ENCODE measurements at regions not wholly inside any gene's neighbourhood (a gene's known extent, or its start where the extent isn't known, plus 50 kb on each side); places are given as distances from the start of the nearest gene placed in this dataset.

DNA sequence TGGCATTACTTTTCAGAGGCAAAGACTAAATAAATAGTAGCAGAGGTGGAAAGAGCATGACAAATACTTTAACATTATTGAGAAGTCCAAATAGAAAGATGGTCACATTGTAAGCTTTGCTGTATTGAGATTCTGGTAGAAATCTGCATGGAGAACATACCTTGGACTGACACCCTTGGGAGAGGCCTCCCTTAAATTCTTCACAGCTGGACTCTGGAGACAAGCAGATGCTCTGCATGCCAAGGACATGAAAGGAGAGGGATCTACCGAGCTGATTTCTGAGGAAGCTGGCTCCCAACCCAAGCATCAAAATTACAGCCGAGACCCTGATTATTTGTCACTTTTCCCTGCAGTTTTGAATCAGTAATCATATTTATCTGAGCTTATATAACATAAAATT lies 212.5 kb upstream of the COL8A1 start:
- Histone ChIP-seq H3K4me1 (ENCODE audit: insufficient read depth, low read length) (no peaks in the 10 kb centered on the region; the same call in 1 of the 2 replicates), H3T11ph (ENCODE audit: low read length) (no peak overlapping the region), H3K18ac (ENCODE audit: insufficient read length, low read depth, low read length) (no peak overlapping the region), H3K79me2 (ENCODE audit: insufficient read depth, low read length) (no peaks in the 10 kb centered on the region), H2AK5ac (ENCODE audit: insufficient read length, low read length) (no peak overlapping the region), H2AFZ (ENCODE audit: low read length) (no peak overlapping the region), H3K27ac (ENCODE audit: insufficient read length, low read depth, low read length) (no peak overlapping the region), H2BK15ac (ENCODE audit: low read depth, low read length) (no peak overlapping the region), H3K23ac (ENCODE audit: insufficient read length, low read depth, low read length) (no peak overlapping the region), H3K23me2 (ENCODE audit: insufficient read length, low read depth, low read length, poor library complexity, severe bottlenecking) (no peaks in the 10 kb centered on the region), H4K20me1 (ENCODE audit: control insufficient read depth, insufficient read depth, insufficient read length) (no peaks in the 10 kb centered on the region), H3K4ac (ENCODE audit: low read depth, low read length) (no peak overlapping the region), H4K8ac (replicated peaks; ENCODE audit: insufficient read length, low read depth, low read length) (no peak overlapping the region), H2BK5ac (ENCODE audit: insufficient read length, low read length) (no peak overlapping the region), H3K4me2 (ENCODE audit: insufficient read depth, insufficient read length, low read length) (no peak overlapping the region), H2BK20ac (ENCODE audit: low read depth, low read length, poor library complexity, severe bottlenecking) (no peak overlapping the region), H3K9ac (ENCODE audit: extremely low read depth, insufficient read length, low read length) (no peak overlapping the region), H4K91ac (ENCODE audit: insufficient read length, low read depth, low read length) (no peak overlapping the region), H2BK12ac (ENCODE audit: insufficient read length, low read depth, low read length) (no peak overlapping the region), H3K9me3 (ENCODE audit: control insufficient read depth, low read depth, low read length) (no peaks in the 10 kb centered on the region), H2BK120ac (ENCODE audit: low read depth, low read length, poor library complexity, severe bottlenecking) (no peak overlapping the region), H3K14ac (ENCODE audit: insufficient read depth, low read length) (no peak overlapping the region), H3K27me3 (ENCODE audit: insufficient read depth, low read length) (no peaks in the 10 kb centered on the region), H4K5ac (ENCODE audit: insufficient read length, low read depth, low read length) (no peak overlapping the region), H3K56ac (ENCODE audit: insufficient read length, low read depth, low read length) (no peak overlapping the region), H3K79me1 (ENCODE audit: insufficient read depth, low read depth, low read length, poor library complexity, severe bottlenecking) (no peaks in the 10 kb centered on the region)
- Mint-ChIP-seq H3K27ac (no peak overlapping the region; a peak in 1 of 7 replicates), H3K4me1 (peaks cover 0 to 2% of the 10 kb centered on the region in 2 experiments; a peak in 1 of 4 replicates), H3K36me3 (ENCODE audit: insufficient read depth in 1 of 3, low read depth in 3 of 3) (no peaks in the 10 kb centered on the region), H3K27me3 (ENCODE audit: low read depth) (no peaks in the 10 kb centered on the region), H3K4me3 (no peak overlapping the region), H3K9me3 (no peaks in the 10 kb centered on the region)
- DNase-seq: no peak
- no CpG with 5 or more reads among the region's 2 CpGs for WGBS (ENCODE audit: extremely low coverage, insufficient read length, low lambda C conversion rate)
- TF ChIP-seq, protein P1, sequence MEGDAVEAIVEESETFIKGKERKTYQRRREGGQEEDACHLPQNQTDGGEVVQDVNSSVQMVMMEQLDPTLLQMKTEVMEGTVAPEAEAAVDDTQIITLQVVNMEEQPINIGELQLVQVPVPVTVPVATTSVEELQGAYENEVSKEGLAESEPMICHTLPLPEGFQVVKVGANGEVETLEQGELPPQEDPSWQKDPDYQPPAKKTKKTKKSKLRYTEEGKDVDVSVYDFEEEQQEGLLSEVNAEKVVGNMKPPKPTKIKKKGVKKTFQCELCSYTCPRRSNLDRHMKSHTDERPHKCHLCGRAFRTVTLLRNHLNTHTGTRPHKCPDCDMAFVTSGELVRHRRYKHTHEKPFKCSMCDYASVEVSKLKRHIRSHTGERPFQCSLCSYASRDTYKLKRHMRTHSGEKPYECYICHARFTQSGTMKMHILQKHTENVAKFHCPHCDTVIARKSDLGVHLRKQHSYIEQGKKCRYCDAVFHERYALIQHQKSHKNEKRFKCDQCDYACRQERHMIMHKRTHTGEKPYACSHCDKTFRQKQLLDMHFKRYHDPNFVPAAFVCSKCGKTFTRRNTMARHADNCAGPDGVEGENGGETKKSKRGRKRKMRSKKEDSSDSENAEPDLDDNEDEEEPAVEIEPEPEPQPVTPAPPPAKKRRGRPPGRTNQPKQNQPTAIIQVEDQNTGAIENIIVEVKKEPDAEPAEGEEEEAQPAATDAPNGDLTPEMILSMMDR (conservative IDR thresholded peaks at IDR 0.05): no peak
